ENCODE measurements at regions not wholly inside any gene's neighbourhood (a gene's known extent, or its start where the extent isn't known, plus 50 kb on each side); places are given as distances from the start of the nearest gene placed in this dataset.
"Not testable (repeated sequence)": the region's sequence is repeated elsewhere in the genome, so short reads cannot be mapped to it uniquely, and the experiment has no call there.

GRCh38 chr13:99774644-99775043, 196.9 kb downstream of the ZIC5 start:
- DNase-seq (ENCODE audit: low spot score): no peak

GRCh38 chr13:99768986-99769385, 202.6 kb downstream of the ZIC5 start:
- no peak for DNase-seq (ENCODE audit: low spot score)

GRCh38 chr13:99766641-99767045, 204.9 kb downstream of the ZIC5 start:
- no peak for DNase-seq (ENCODE audit: low spot score)

- no peak for DNase-seq (ENCODE audit: low spot score)
These were observed 205.7 kb downstream of the ZIC5 start for GRCh38 chr13:99765869-99766268.

- DNase-seq (ENCODE audit: low spot score): no peak
These were observed 211.1 kb downstream of the ZIC5 start for GRCh38 chr13:99760456-99760855.

GRCh38 chr13:99759163-99759552, 212.4 kb downstream of the ZIC5 start:
- DNase-seq (ENCODE audit: low spot score): no peak

GRCh38 chr13:99758460-99759162, 213.0 kb downstream of the ZIC5 start:
- no peak for DNase-seq (ENCODE audit: low spot score)

- DNase-seq (ENCODE audit: low spot score): no peak
These were observed 213.7 kb downstream of the ZIC5 start for GRCh38 chr13:99757756-99758459.

GRCh38 chr13:99756281-99756680, 215.3 kb downstream of the ZIC5 start:
- DNase-seq (ENCODE audit: low spot score): no peak

- DNase-seq (ENCODE audit: low spot score): not testable (repeated sequence)
These were observed 216.8 kb downstream of the ZIC5 start for GRCh38 chr13:99754750-99755149.

GRCh38 chr13:99752373-99752772, 219.2 kb downstream of the ZIC5 start:
- no peak for DNase-seq (ENCODE audit: low spot score)

GRCh38 chr13:99751517-99752199, 219.9 kb downstream of the ZIC5 start:
- DNase-seq (ENCODE audit: low spot score): no peak

- no peak for DNase-seq (ENCODE audit: low spot score)
These were observed 220.6 kb downstream of the ZIC5 start for GRCh38 chr13:99750951-99751350.

GRCh38 chr13:99749271-99750019, 222.1 kb downstream of the ZIC5 start:
- no peak for DNase-seq (ENCODE audit: low spot score)

- no peak for DNase-seq (ENCODE audit: low spot score)
These were observed 224.2 kb downstream of the ZIC5 start for GRCh38 chr13:99747403-99747710.

GRCh38 chr13:99746637-99747402, 224.7 kb downstream of the ZIC5 start:
- no peak for DNase-seq (ENCODE audit: low spot score)

- DNase-seq (ENCODE audit: low spot score): no peak
These were observed 228.5 kb downstream of the ZIC5 start for GRCh38 chr13:99743094-99743493.

- DNase-seq (ENCODE audit: low spot score): no peak
These were observed 229.6 kb downstream of the ZIC5 start for GRCh38 chr13:99741960-99742359.

- no peak for DNase-seq (ENCODE audit: low spot score)
These were observed 231.2 kb downstream of the ZIC5 start for GRCh38 chr13:99740251-99740979.

GRCh38 chr13:99738626-99739025, 232.9 kb downstream of the ZIC5 start:
- no peak for DNase-seq (ENCODE audit: low spot score)
